GM12878 (cell line): ENCODE measurements at regions not wholly inside any gene's neighbourhood (a gene's known extent, or its start where the extent isn't known, plus 50 kb on each side); places are given as distances from the start of the nearest gene placed in this dataset.

ENCODE experiments used
- BACH1 ChIP-seq: fragments of 450-650 bp; IDR thresholded peaks from 2 replicates; pipeline ENCODE4 v1.6.1; 2017; ENCODE audit warnings: mild to moderate bottlenecking, borderline replicate concordance
- CBFB ChIP-seq: IDR thresholded peaks from 2 replicates; pipeline ENCODE4 v1.6.1; 2016; ENCODE audit warnings: antibody characterized with exemption, low read depth
- CTCF ChIP-seq, 3 experiments: IDR thresholded peaks in 2 of 3; conservative IDR thresholded peaks in 1 of 3; 2 replicates each; pipeline ENCODE4 v1.5.1; 2011; ENCODE audit warnings: low read depth in 3 of 3, low read length in 3 of 3, mild to moderate bottlenecking in 3 of 3, control low read depth in 2 of 3, moderate library complexity in 2 of 3, inconsistent platforms in 1 of 3, mixed read lengths in 1 of 3; ENCODE audit not compliant: control insufficient read depth in 2 of 3, insufficient read depth in 1 of 3; ENCODE audit errors: extremely low read depth in 1 of 3
- JUND ChIP-seq: IDR thresholded peaks from 2 replicates; pipeline ENCODE4 v1.6.1; 2012; ENCODE audit warnings: low read depth, mild to moderate bottlenecking, low read length, improper control_type of control experiment, moderate library complexity
- POLR2A ChIP-seq: IDR thresholded peaks from 2 replicates; pipeline ENCODE4 v1.6.1; 2011; ENCODE audit warnings: low read depth, mild to moderate bottlenecking, low read length
- RFX5 ChIP-seq: IDR thresholded peaks from 2 replicates; pipeline ENCODE4 v1.6.1; 2011; ENCODE audit warnings: low read depth, low read length, improper control_type of control experiment
- RUNX3 ChIP-seq: IDR thresholded peaks from 2 replicates; pipeline ENCODE4 v1.6.1; 2012; ENCODE audit warnings: low read length, inconsistent platforms
- SP1 ChIP-seq: IDR thresholded peaks from one replicate; pipeline ENCODE4 v1.6.1; 2011; ENCODE audit warnings: low read depth, low read length

- TF ChIP-seq CBFB (no peak), CTCF (IDR thresholded peaks at IDR 0.05 in 2 of 3, conservative IDR thresholded peaks at IDR 0.05 in 1 of 3; ENCODE audit: control insufficient read depth in 2 of 3, extremely low read depth in 1 of 3, insufficient read depth in 1 of 3, low read depth in 3 of 3, low read length in 3 of 3) (no peak), RFX5 (no peak), POLR2A (no peak), RUNX3 (no peak), JUND (no peak), BACH1 (no peak), SP1 (no peak)
Observed at GRCh38 chr4:53924333-53925049, 139.9 kb downstream of the CHIC2 start.
